Breast epithelium (tissue), 3 donors: ENCODE measurements at regions not wholly inside any gene's neighbourhood (a gene's known extent, or its start where the extent isn't known, plus 50 kb on each side); places are given as distances from the start of the nearest gene placed in this dataset.

Experiments
- POLR2A ChIP-seq: fragments of 450-650 bp; IDR thresholded peaks from one replicate; pipeline ENCODE4 v1.6.1; 2016; ENCODE audit warnings: antibody characterized with exemption, mild to moderate bottlenecking, moderate library complexity
- POLR2AphosphoS5 ChIP-seq, 3 donors: sonication (generic); formaldehyde crosslinking; IDR thresholded peaks; one replicate each; pipeline ENCODE4 v1.6.1; 2017; ENCODE audit warnings: antibody characterized with exemption in 3 of 3
- TF ChIP-seq, protein P1 (sequence below), 3 donors: fragments of 450-650 bp; IDR thresholded peaks; one replicate each; pipeline ENCODE4 v1.5.1; 2016 to 2017; ENCODE audit warnings: antibody characterized with exemption in 3 of 3, mild to moderate bottlenecking in 3 of 3, moderate library complexity in 3 of 3

DNA sequence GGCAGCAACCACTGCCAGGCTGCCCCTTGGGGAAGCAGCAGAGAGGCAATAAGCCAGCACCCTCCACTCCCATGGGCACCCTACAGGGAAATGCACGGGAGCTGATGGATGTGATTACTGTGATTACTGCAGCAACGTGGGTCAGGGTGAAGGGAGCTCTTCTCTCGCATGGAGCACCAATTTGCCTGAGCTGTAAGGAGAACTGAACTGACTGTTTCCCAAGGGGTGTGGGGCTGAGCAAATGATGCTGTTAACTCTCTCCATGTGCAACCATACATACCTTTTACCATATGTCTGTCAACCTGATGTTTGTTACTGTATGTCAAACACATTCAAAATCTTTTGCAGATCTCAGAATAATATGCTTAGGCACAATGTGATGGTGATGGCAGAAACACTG, 680.6 kb downstream of the SQOR start:
- TF ChIP-seq POLR2AphosphoS5 (IDR thresholded peaks at IDR 0.05) (no peak), POLR2A (no peak)
- TF ChIP-seq, protein P1, sequence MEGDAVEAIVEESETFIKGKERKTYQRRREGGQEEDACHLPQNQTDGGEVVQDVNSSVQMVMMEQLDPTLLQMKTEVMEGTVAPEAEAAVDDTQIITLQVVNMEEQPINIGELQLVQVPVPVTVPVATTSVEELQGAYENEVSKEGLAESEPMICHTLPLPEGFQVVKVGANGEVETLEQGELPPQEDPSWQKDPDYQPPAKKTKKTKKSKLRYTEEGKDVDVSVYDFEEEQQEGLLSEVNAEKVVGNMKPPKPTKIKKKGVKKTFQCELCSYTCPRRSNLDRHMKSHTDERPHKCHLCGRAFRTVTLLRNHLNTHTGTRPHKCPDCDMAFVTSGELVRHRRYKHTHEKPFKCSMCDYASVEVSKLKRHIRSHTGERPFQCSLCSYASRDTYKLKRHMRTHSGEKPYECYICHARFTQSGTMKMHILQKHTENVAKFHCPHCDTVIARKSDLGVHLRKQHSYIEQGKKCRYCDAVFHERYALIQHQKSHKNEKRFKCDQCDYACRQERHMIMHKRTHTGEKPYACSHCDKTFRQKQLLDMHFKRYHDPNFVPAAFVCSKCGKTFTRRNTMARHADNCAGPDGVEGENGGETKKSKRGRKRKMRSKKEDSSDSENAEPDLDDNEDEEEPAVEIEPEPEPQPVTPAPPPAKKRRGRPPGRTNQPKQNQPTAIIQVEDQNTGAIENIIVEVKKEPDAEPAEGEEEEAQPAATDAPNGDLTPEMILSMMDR (IDR thresholded peaks at IDR 0.05), result no peak
